K562 (cell line): ENCODE measurements at regions not wholly inside any gene's neighbourhood (a gene's known extent, or its start where the extent isn't known, plus 50 kb on each side); places are given as distances from the start of the nearest gene placed in this dataset.
A peak's percentile ranks its signal among the peaks of the same experiment; 100 is the strongest.

Experiments
- ATAC-seq: fragments of 200-7000 bp; cut with Tn5 transposase; 3 replicates; pipeline ENCODE4 v1.9.1; 2020; ENCODE audit warnings: moderate library complexity
- BruUV-seq: library from RNA; stranded (reverse); fragments of 400-500 nt; replicated peaks from 2 replicates; lab custom pipeline; 2021; lab: Mats Ljungman, UMichigan
- CTCF ChIA-PET: fragments of 300-600 bp; formaldehyde crosslinking; extraction: SDS; loops from one replicate; lab custom pipeline; 2021; ENCODE audit warnings: low intra/inter-chr PET ratio; lab: Yijun Ruan, JAX
- POLR2A ChIA-PET: fragments of 300-600, 350-650 bp; sonication (Branson Sonifier 250); formaldehyde crosslinking; extraction: SDS; loops from one replicate; lab custom pipeline; 2021; ENCODE audit warnings: antibody characterized with exemption, inconsistent platforms; lab: Yijun Ruan, JAX
- DNase-seq, 4 experiments: peaks; one replicate each; pipeline versions ENCODE4 v3.0.0 to v3.0.0-alpha.2; 2011 to 2018; ENCODE audit warnings: low spot score in 3 of 4, mixed read lengths in 3 of 4; ENCODE audit errors: extremely low read depth in 1 of 4
- FAIRE-seq: peaks from 2 replicates; lab custom pipeline; 2011; peaks lifted over from hg19 to GRCh38; lab: Jason Lieb, UNC
- H2AFZ ChIP-seq: 2 replicates; pipeline ENCODE4 v1.6.0; 2011; ENCODE audit warnings: low read depth, low read length, control low read depth, inconsistent platforms
- H3K27ac ChIP-seq: fragments of 200-600 bp; 3 replicates; pipeline ENCODE4 v1.8.0; 2011; ENCODE audit warnings: low read depth, mild to moderate bottlenecking, control low read depth, inconsistent platforms, low read length, moderate library complexity, mixed read lengths; ENCODE audit errors: extremely low read depth
- H3K27me3 ChIP-seq, 2 experiments: fragments of 300-600 bp in 1 of 2; 2 replicates in 1 of 2; 3 replicates in 1 of 2; pipeline versions ENCODE4 v1.6.0 to v1.8.0; 2011; ENCODE audit warnings: inconsistent platforms in 2 of 2, low read length in 2 of 2, mild to moderate bottlenecking in 1 of 2, mixed read lengths in 1 of 2, moderate library complexity in 1 of 2; ENCODE audit not compliant: control insufficient read depth in 2 of 2, insufficient read depth in 2 of 2
- H3K36me3 ChIP-seq: fragments of 300-600 bp; 3 replicates; pipeline ENCODE4 v1.8.0; 2011; ENCODE audit warnings: mild to moderate bottlenecking, low read length, inconsistent platforms; ENCODE audit not compliant: control insufficient read depth, insufficient read depth
- H3K4me1 ChIP-seq, 2 experiments: fragments of 200-600 bp in 1 of 2; replicated peaks in 1 of 2; 2 replicates in 1 of 2; 3 replicates in 1 of 2; pipeline versions ENCODE4 v1.5.1 to v1.8.0; 2011; ENCODE audit warnings: inconsistent platforms in 2 of 2, low read length in 2 of 2, mild to moderate bottlenecking in 1 of 2, mixed read lengths in 1 of 2, moderate library complexity in 1 of 2; ENCODE audit not compliant: control insufficient read depth in 2 of 2, insufficient read depth in 2 of 2
- H3K4me2 ChIP-seq: 2 replicates; pipeline ENCODE4 v1.6.1; 2011; ENCODE audit warnings: low read length, control low read depth, inconsistent platforms, mixed read lengths; ENCODE audit not compliant: insufficient read depth
- H3K4me3 ChIP-seq: fragments of 200-600 bp; sonication (generic), shearing (Covaris generic); 2 replicates; pipeline ENCODE4 v1.5.1; 2016; ENCODE audit warnings: control low read depth, inconsistent platforms
- H3K79me2 ChIP-seq: fragments of 200-600 bp; 3 replicates; pipeline ENCODE4 v1.8.0; 2011; ENCODE audit warnings: low read length, inconsistent platforms; ENCODE audit not compliant: control insufficient read depth, insufficient read depth
- H3K9ac ChIP-seq, 2 experiments: 2 replicates each; pipeline versions ENCODE4 v1.6.0 to v1.6.1; 2011; ENCODE audit warnings: low read depth in 2 of 2, low read length in 2 of 2, control low read depth in 1 of 2, inconsistent platforms in 1 of 2, mild to moderate bottlenecking in 1 of 2, mixed read lengths in 1 of 2; ENCODE audit not compliant: insufficient read depth in 1 of 2
- H3K9me1 ChIP-seq: one replicate; pipeline ENCODE4 v1.6.0; 2011; ENCODE audit warnings: inconsistent platforms, mild to moderate bottlenecking, low read length, moderate library complexity; ENCODE audit not compliant: control insufficient read depth, insufficient read depth
- H3K9me3 ChIP-seq: replicated peaks from 2 replicates; pipeline ENCODE4 v1.5.1; 2011; ENCODE audit warnings: low read depth, low read length, inconsistent platforms; ENCODE audit not compliant: control insufficient read depth, insufficient read depth
- H4K20me1 ChIP-seq: replicated peaks from 2 replicates; pipeline ENCODE4 v1.6.1; 2011; ENCODE audit warnings: low read length, inconsistent platforms, mixed read lengths; ENCODE audit not compliant: control insufficient read depth, insufficient read depth
- CBFB ChIP-seq: sonication (generic); formaldehyde crosslinking; IDR thresholded peaks from 2 replicates; pipeline ENCODE4 v1.4.0; 2020; ENCODE audit warnings: mild to moderate bottlenecking, missing genetic modification reagents
- CEBPG ChIP-seq, 3 experiments: fragments of 200-800 bp in 1 of 3; sonication (Bioruptor generic) in 1 of 3; sonication (generic) in 1 of 3; formaldehyde crosslinking in 1 of 3; IDR thresholded peaks in 2 of 3; conservative IDR thresholded peaks in 1 of 3; 2 replicates each; pipeline versions ENCODE4 v1.6.1 to v1.8.0; 2016 to 2022; ENCODE audit warnings: missing compliant biosample characterization in 2 of 3, missing genetic modification characterization in 2 of 3, mild to moderate bottlenecking in 1 of 3, missing genetic modification reagents in 1 of 3
- CREBBP ChIP-seq: IDR thresholded peaks from one replicate; pipeline ENCODE4 v1.6.1; 2012; ENCODE audit warnings: low read depth, mild to moderate bottlenecking, control low read depth, inconsistent platforms, low read length
- ETV5 ChIP-seq: sonication (generic); formaldehyde crosslinking; IDR thresholded peaks from 2 replicates; pipeline ENCODE4 v1.4.0; 2020; ENCODE audit warnings: low read depth, mild to moderate bottlenecking, missing genetic modification reagents
- ILF3 ChIP-seq: fragments of 450-650 bp; IDR thresholded peaks from 2 replicates; pipeline ENCODE4 v1.6.1; 2018; ENCODE audit warnings: antibody characterized with exemption, mild to moderate bottlenecking, moderate library complexity, borderline replicate concordance
- MTA3 ChIP-seq: fragments of 450-650 bp; formaldehyde crosslinking; IDR thresholded peaks from 2 replicates; pipeline ENCODE4 v1.6.1; 2017; ENCODE audit warnings: mild to moderate bottlenecking, borderline replicate concordance
- PCBP1 ChIP-seq: fragments of 200-400 bp; formaldehyde crosslinking; IDR thresholded peaks from 2 replicates; pipeline ENCODE4 v1.6.1; 2018; ENCODE audit warnings: mild to moderate bottlenecking, low read depth, low read length; ENCODE audit not compliant: poor library complexity, severe bottlenecking
- RBM14 ChIP-seq: fragments of 200-400 bp; formaldehyde crosslinking; IDR thresholded peaks from 2 replicates; pipeline ENCODE4 v1.6.1; 2018; ENCODE audit warnings: low read depth, mild to moderate bottlenecking, low read length, moderate library complexity, borderline replicate concordance; ENCODE audit not compliant: insufficient read depth
- SMAD2 ChIP-seq: fragments of 150-350 bp; IDR thresholded peaks from 2 replicates; pipeline ENCODE4 v1.6.1; 2014; ENCODE audit warnings: low read depth, mild to moderate bottlenecking, low read length
- STAT5A ChIP-seq: IDR thresholded peaks from 2 replicates; pipeline ENCODE4 v1.6.1; 2012; ENCODE audit warnings: low read length, inconsistent platforms, borderline replicate concordance
- TAF9B ChIP-seq: fragments of 450-650 bp; IDR thresholded peaks from 2 replicates; pipeline ENCODE4 v1.6.1; 2018; ENCODE audit warnings: mild to moderate bottlenecking; ENCODE audit not compliant: partially characterized antibody
- UBTF ChIP-seq, 2 experiments: IDR thresholded peaks; 2 replicates each; pipeline ENCODE4 v1.6.1; 2012; ENCODE audit warnings: improper control_type of control experiment in 2 of 2, low read depth in 2 of 2, low read length in 2 of 2, borderline replicate concordance in 1 of 2
- ZNF408 ChIP-seq: fragments of 250-450 bp; sonication (Bioruptor Pico); IDR thresholded peaks from 2 replicates; pipeline ENCODE4 v1.4.0; 2020; ENCODE audit warnings: low read depth, mild to moderate bottlenecking, moderate library complexity
- WGBS: fragments of 100-300 bp; shearing (Covaris generic); methylation state at CpG from one replicate; pipeline ENCODE4 v1.1.6; 2016; ENCODE audit warnings: low coverage, mixed read lengths; ENCODE audit not compliant: insufficient coverage; ENCODE audit errors: missing lambda C conversion rate; 5-methylcytosine and 5-hydroxymethylcytosine counted together
- in situ Hi-C: fragments of 300-500 bp; cut with MboI; formaldehyde crosslinking; loops from 4 replicates; pipeline ENCODE4 v1.15.0; 2018; ENCODE audit warnings: inconsistent platforms, mixed read lengths
- intact Hi-C: fragments of 100-400 bp; cut with micrococcal nuclease; formaldehyde crosslinking; loops from 2 replicates; pipeline ENCODE4 v1.14.2; 2022
- TF ChIP-seq, protein P1 (sequence below): IDR thresholded peaks from 2 replicates; pipeline ENCODE4 v1.6.1; 2011; ENCODE audit not compliant: insufficient read length; ENCODE audit errors: extremely low read depth

GRCh38 chr6:145557474-145557873 lies 177.8 kb downstream of the EPM2A start:
- CTCF ChIA-PET = no interaction called here
- BruUV-seq = no TSS peak
- no peak for TF ChIP-seq CEBPG (CRISPR knock-in tag; IDR thresholded peaks at IDR 0.05)
- TF ChIP-seq CEBPG (tag; conservative IDR thresholded peaks at IDR 0.05 in 1 of 2, IDR thresholded peaks at IDR 0.05 in 1 of 2) = peak in 1 of 2 experiments; percentile 69; a peak in 1 of 4 replicates
- no peak for TF ChIP-seq ILF3
- TF ChIP-seq SMAD2 = no peak
- H2AFZ ChIP-seq = no peak overlapping the region
- H3K79me2 ChIP-seq = no peaks in the 10 kb centered on the region
- FAIRE-seq (no peak), ATAC-seq (no peak), DNase-seq (no peak)
- no peaks in the 10 kb centered on the region; the same call in 1 of the 2 replicates for H3K9me3 ChIP-seq
- H3K9ac ChIP-seq = no peak overlapping the region
- H3K9me1 ChIP-seq = no peaks in the 10 kb centered on the region
- no peaks in the 10 kb centered on the region for H4K20me1 ChIP-seq
- H3K4me2 ChIP-seq = no peak overlapping the region
- intact Hi-C loops (no loop called here), in situ Hi-C loops (no loop called here)
- no peaks in the 10 kb centered on the region for H3K36me3 ChIP-seq
- POLR2A ChIA-PET = no interaction called here
- H3K27me3 ChIP-seq = no peaks in the 10 kb centered on the region
- H3K4me1 ChIP-seq = no peaks in the 10 kb centered on the region
- H3K27ac ChIP-seq = no peak overlapping the region
- no peak overlapping the region for H3K4me3 ChIP-seq

DNA sequence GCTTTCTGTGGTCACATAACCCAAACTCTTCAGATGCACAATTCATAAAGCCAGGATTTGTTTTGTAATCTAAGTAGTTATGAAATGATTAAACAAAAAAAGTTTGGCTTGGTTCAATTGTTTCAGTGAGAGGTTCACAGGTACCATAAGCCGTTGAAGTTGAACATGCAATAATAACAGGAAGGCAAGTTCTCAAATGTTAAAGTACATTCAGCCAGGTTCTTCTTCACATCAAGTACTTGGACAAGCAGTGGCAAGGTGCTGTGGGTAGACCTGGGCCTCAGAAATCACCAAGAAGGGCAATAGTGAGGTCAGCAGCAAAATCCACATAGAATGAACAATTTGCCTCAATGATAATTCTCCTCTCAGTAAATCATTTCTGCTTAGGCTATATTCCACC lies 175.5 kb downstream of the EPM2A start:
- 0% methylated on average over 1 of the region's 1 CpG for WGBS
- DNase-seq = no peak
- Histone ChIP-seq H3K79me2 (no peaks in the 10 kb centered on the region), H3K36me3 (no peaks in the 10 kb centered on the region), H3K9ac (no peak overlapping the region), H3K27ac (no peak overlapping the region), H4K20me1 (no peaks in the 10 kb centered on the region), H3K4me3 (no peak overlapping the region), H3K27me3 (no peaks in the 10 kb centered on the region), H3K4me1 (no peaks in the 10 kb centered on the region), H3K4me2 (no peak overlapping the region), H2AFZ (no peak overlapping the region), H3K9me3 (no peaks in the 10 kb centered on the region; the same call in 1 of the 2 replicates), H3K9me1 (no peaks in the 10 kb centered on the region)
- in situ Hi-C loops (no loop called here), intact Hi-C loops (no loop called here)
- POLR2A ChIA-PET = no interaction called here
- no peak for ATAC-seq
- no peak for FAIRE-seq
- no TSS peak for BruUV-seq
- CTCF ChIA-PET = no interaction called here
- no peak for TF ChIP-seq ETV5
- TF ChIP-seq RBM14 = no peak
- TF ChIP-seq, protein P1, sequence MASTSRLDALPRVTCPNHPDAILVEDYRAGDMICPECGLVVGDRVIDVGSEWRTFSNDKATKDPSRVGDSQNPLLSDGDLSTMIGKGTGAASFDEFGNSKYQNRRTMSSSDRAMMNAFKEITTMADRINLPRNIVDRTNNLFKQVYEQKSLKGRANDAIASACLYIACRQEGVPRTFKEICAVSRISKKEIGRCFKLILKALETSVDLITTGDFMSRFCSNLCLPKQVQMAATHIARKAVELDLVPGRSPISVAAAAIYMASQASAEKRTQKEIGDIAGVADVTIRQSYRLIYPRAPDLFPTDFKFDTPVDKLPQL = no peak
- TF ChIP-seq TAF9B = no peak
- TF ChIP-seq UBTF (IDR thresholded peaks at IDR 0.05; ENCODE audit: borderline replicate concordance in 1 of 2, low read depth in 2 of 2, low read length in 2 of 2) = no peak
- TF ChIP-seq CBFB (CRISPR knock-in tag) = no peak
- TF ChIP-seq PCBP1 = no peak
- TF ChIP-seq MTA3 = no peak
- TF ChIP-seq ZNF408 (CRISPR knock-in tag) = no peak
- TF ChIP-seq CREBBP = no peak
- no peak for TF ChIP-seq STAT5A
